GM12878 (cell line): ENCODE measurements at regions not wholly inside any gene's neighbourhood (a gene's known extent, or its start where the extent isn't known, plus 50 kb on each side); places are given as distances from the start of the nearest gene placed in this dataset.

Experiments
- ATAC-seq: fragments of 200-7000 bp; cut with Tn5 transposase; 3 replicates; pipeline ENCODE4 v1.9.1; 2020; ENCODE audit warnings: mild to moderate bottlenecking, moderate library complexity
- BruUV-seq: library from RNA; stranded (reverse); fragments of 400-500 nt; replicated peaks from 2 replicates; lab custom pipeline; 2021; lab: Mats Ljungman, UMichigan
- CTCF ChIA-PET: fragments of 300-600 bp; sonication (Branson Sonifier 250); formaldehyde crosslinking; extraction: SDS; loops from one replicate; lab custom pipeline; 2021; ENCODE audit warnings: inconsistent platforms; lab: Yijun Ruan, JAX
- POLR2A ChIA-PET: fragments of 350-600 bp; formaldehyde crosslinking; extraction: SDS; loops from one replicate; lab custom pipeline; 2021; ENCODE audit warnings: inconsistent platforms; lab: Charles Lee
- RAD21 ChIA-PET: fragments of 300-600 bp; sonication (Branson Sonifier 250); formaldehyde crosslinking; loops from one replicate; lab custom pipeline; 2023; ENCODE audit warnings: antibody characterized with exemption; ENCODE audit not compliant: unreplicated experiment; lab: Charles Lee
- SMC1A ChIA-PET: fragments of 300-600 bp; sonication (Branson Sonifier 250); formaldehyde crosslinking; loops from one replicate; lab custom pipeline; 2023; ENCODE audit not compliant: unreplicated experiment, uncharacterized antibody; lab: Charles Lee
- DNase-seq: peaks from one replicate; pipeline ENCODE4 v3.0.0-alpha.2; 2011; ENCODE audit warnings: low read depth, low spot score
- FAIRE-seq: peaks from 3 replicates; lab custom pipeline; 2011; peaks lifted over from hg19 to GRCh38; lab: Jason Lieb, UNC
- H2AFZ ChIP-seq: 2 replicates; pipeline ENCODE4 v1.6.0; 2011; ENCODE audit warnings: low read depth, low read length, control low read depth; ENCODE audit not compliant: control insufficient read depth
- H3K27ac ChIP-seq: 2 replicates; pipeline ENCODE4 v1.5.1; 2011; ENCODE audit warnings: control low read depth; ENCODE audit not compliant: control insufficient read depth, insufficient read depth
- H3K27me3 ChIP-seq, 2 experiments: replicated peaks in 1 of 2; 2 replicates each; pipeline versions ENCODE4 v1.6.0 to v1.6.1; 2011; ENCODE audit warnings: low read length in 1 of 2; ENCODE audit not compliant: control insufficient read depth in 2 of 2, insufficient read depth in 2 of 2
- H3K36me3 ChIP-seq, 2 experiments: 2 replicates each; pipeline ENCODE4 v1.5.1; 2011; ENCODE audit warnings: low read length in 1 of 2; ENCODE audit not compliant: control insufficient read depth in 2 of 2, insufficient read depth in 2 of 2
- H3K4me1 ChIP-seq: 2 replicates; pipeline ENCODE4 v1.6.1; 2011; ENCODE audit warnings: mild to moderate bottlenecking, low read length, moderate library complexity, mixed read lengths; ENCODE audit not compliant: control insufficient read depth, insufficient read depth
- H3K4me2 ChIP-seq: 2 replicates; pipeline ENCODE4 v1.6.0; 2011; ENCODE audit warnings: control low read depth; ENCODE audit not compliant: control insufficient read depth, insufficient read depth
- H3K4me3 ChIP-seq: fragments of 200-600 bp; sonication (generic); 2 replicates; pipeline ENCODE4 v1.5.1; 2016
- H3K79me2 ChIP-seq: 2 replicates; pipeline ENCODE4 v1.6.0; 2011; ENCODE audit warnings: low read length; ENCODE audit not compliant: control insufficient read depth, insufficient read depth
- H3K9ac ChIP-seq: 2 replicates; pipeline ENCODE4 v1.8.0; 2011; ENCODE audit warnings: low read length, control low read depth, mixed read lengths; ENCODE audit not compliant: control insufficient read depth, insufficient read depth
- H3K9me3 ChIP-seq: replicated peaks from 3 replicates; pipeline ENCODE4 v1.5.1; 2011; ENCODE audit warnings: mild to moderate bottlenecking, low read length; ENCODE audit not compliant: control insufficient read depth, insufficient read depth
- H4K20me1 ChIP-seq: 2 replicates; pipeline ENCODE4 v1.6.0; 2011; ENCODE audit not compliant: control insufficient read depth, insufficient read depth
- ATF2 ChIP-seq: IDR thresholded peaks from 2 replicates; pipeline ENCODE4 v1.6.1; 2012; ENCODE audit warnings: low read length, inconsistent platforms
- ATF3 ChIP-seq: IDR thresholded peaks from 2 replicates; pipeline ENCODE4 v1.6.1; 2011; ENCODE audit warnings: low read depth, mild to moderate bottlenecking, low read length, moderate library complexity, borderline replicate concordance; ENCODE audit errors: extremely low read depth
- FOXM1 ChIP-seq: IDR thresholded peaks from 2 replicates; pipeline ENCODE4 v1.6.1; 2012; ENCODE audit warnings: low read depth, mild to moderate bottlenecking, inconsistent platforms, low read length, moderate library complexity
- MEF2B ChIP-seq: fragments of 450-650 bp; IDR thresholded peaks from 2 replicates; pipeline ENCODE4 v1.6.1; 2018; ENCODE audit warnings: mild to moderate bottlenecking, moderate library complexity; ENCODE audit not compliant: partially characterized antibody, poor library complexity, severe bottlenecking
- PML ChIP-seq: IDR thresholded peaks from 2 replicates; pipeline ENCODE4 v1.6.1; 2012; ENCODE audit warnings: low read length, inconsistent platforms
- SMARCA5 ChIP-seq: fragments of 450-650 bp; IDR thresholded peaks from 2 replicates; pipeline ENCODE4 v1.6.1; 2017; ENCODE audit warnings: mild to moderate bottlenecking
- SUZ12 ChIP-seq: fragments of 200-600 bp; sonication (generic); IDR thresholded peaks from one replicate; pipeline ENCODE4 v1.6.1; 2018; ENCODE audit warnings: antibody characterized with exemption, mild to moderate bottlenecking; ENCODE audit not compliant: unreplicated experiment
- YY1 ChIP-seq: IDR thresholded peaks from 2 replicates; pipeline ENCODE4 v1.6.1; 2011; ENCODE audit warnings: low read depth, mild to moderate bottlenecking, low read length
- ZSCAN29 ChIP-seq: fragments of 450-650 bp; IDR thresholded peaks from 2 replicates; pipeline ENCODE4 v1.6.1; 2017; ENCODE audit warnings: mild to moderate bottlenecking, moderate library complexity
- WGBS: methylation state at CpG from one replicate; pipeline ENCODE4 v1.1.6; 2016; ENCODE audit warnings: low lambda C conversion rate; ENCODE audit not compliant: insufficient replicate concordance, insufficient coverage; ENCODE audit errors: missing lambda C conversion rate; 5-methylcytosine and 5-hydroxymethylcytosine counted together
- in situ Hi-C: fragments of 300-500 bp; cut with MboI; formaldehyde crosslinking; loops from 9 replicates; pipeline ENCODE4 v1.14.3; 2018; ENCODE audit warnings: mixed read lengths
- intact Hi-C: fragments of 100-400 bp; cut with micrococcal nuclease; formaldehyde crosslinking; loops from one replicate; pipeline ENCODE4 v1.14.2; 2022; ENCODE audit not compliant: unreplicated experiment
- TF ChIP-seq, protein P1 (sequence below): IDR thresholded peaks from 2 replicates; pipeline ENCODE4 v1.6.1; 2012; ENCODE audit warnings: low read depth, low read length, improper control_type of control experiment
- TF ChIP-seq, protein P2 (sequence below): IDR thresholded peaks from 2 replicates; pipeline ENCODE4 v1.6.1; 2012; ENCODE audit warnings: low read depth, low read length, improper control_type of control experiment
- TF ChIP-seq, protein P3 (sequence below): fragments of 150-350 bp; IDR thresholded peaks from 2 replicates; pipeline ENCODE4 v1.6.1; 2014; ENCODE audit warnings: mild to moderate bottlenecking, low read depth, low read length

GRCh38 chr2:160884056-160884455 lies 276.2 kb upstream of the TANK start:
- Histone ChIP-seq H3K79me2 (no peaks in the 10 kb centered on the region), H3K27ac (no peak overlapping the region), H3K9ac (no peak overlapping the region), H3K4me1 (no peaks in the 10 kb centered on the region), H3K27me3 (no peaks in the 10 kb centered on the region), H3K36me3 (no peaks in the 10 kb centered on the region), H4K20me1 (no peaks in the 10 kb centered on the region), H3K9me3 (no peaks in the 10 kb centered on the region), H2AFZ (no peak overlapping the region), H3K4me2 (no peak overlapping the region)
- intact Hi-C loops, result no loop called here
- in situ Hi-C loops, result no loop called here
- SMC1A ChIA-PET, result no interaction called here
- BruUV-seq, result no TSS peak
- DNase-seq (no peak), ATAC-seq (no peak), FAIRE-seq (no peak)
- RAD21 ChIA-PET, result no interaction called here
- CTCF ChIA-PET, result no interaction called here
- TF ChIP-seq, protein P1, sequence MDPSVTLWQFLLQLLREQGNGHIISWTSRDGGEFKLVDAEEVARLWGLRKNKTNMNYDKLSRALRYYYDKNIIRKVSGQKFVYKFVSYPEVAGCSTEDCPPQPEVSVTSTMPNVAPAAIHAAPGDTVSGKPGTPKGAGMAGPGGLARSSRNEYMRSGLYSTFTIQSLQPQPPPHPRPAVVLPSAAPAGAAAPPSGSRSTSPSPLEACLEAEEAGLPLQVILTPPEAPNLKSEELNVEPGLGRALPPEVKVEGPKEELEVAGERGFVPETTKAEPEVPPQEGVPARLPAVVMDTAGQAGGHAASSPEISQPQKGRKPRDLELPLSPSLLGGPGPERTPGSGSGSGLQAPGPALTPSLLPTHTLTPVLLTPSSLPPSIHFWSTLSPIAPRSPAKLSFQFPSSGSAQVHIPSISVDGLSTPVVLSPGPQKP, result no peak
- no peak for TF ChIP-seq PML
- TF ChIP-seq SUZ12, result no peak
- no peak for TF ChIP-seq ZSCAN29
- no peak for TF ChIP-seq MEF2B
- TF ChIP-seq, protein P2, sequence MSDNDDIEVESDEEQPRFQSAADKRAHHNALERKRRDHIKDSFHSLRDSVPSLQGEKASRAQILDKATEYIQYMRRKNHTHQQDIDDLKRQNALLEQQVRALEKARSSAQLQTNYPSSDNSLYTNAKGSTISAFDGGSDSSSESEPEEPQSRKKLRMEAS, result no peak
- TF ChIP-seq YY1, result no peak
- TF ChIP-seq SMARCA5, result no peak
- no peak for TF ChIP-seq ATF2
- no peak for TF ChIP-seq ATF3
- TF ChIP-seq, protein P3, sequence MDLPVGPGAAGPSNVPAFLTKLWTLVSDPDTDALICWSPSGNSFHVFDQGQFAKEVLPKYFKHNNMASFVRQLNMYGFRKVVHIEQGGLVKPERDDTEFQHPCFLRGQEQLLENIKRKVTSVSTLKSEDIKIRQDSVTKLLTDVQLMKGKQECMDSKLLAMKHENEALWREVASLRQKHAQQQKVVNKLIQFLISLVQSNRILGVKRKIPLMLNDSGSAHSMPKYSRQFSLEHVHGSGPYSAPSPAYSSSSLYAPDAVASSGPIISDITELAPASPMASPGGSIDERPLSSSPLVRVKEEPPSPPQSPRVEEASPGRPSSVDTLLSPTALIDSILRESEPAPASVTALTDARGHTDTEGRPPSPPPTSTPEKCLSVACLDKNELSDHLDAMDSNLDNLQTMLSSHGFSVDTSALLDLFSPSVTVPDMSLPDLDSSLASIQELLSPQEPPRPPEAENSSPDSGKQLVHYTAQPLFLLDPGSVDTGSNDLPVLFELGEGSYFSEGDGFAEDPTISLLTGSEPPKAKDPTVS, result no peak
- no peak for TF ChIP-seq FOXM1
- TF ChIP-seq, all 136 proteins: peak for 0
- 12% methylated on average over 6 of the region's 6 CpGs for WGBS
- POLR2A ChIA-PET, result no interaction called here
- H3K4me3 ChIP-seq, result no peak overlapping the region
